T-helper 2 cell treated with Interferon-gamma antibody and Interleukin-4, amounts not matched to agents 5 μg/mL and 100 μg/mL, for 36 hours (primary cell): ENCODE measurements at regions not wholly inside any gene's neighbourhood (a gene's known extent, or its start where the extent isn't known, plus 50 kb on each side); places are given as distances from the start of the nearest gene placed in this dataset.
"Not testable (repeated sequence)": the region's sequence is repeated elsewhere in the genome, so short reads cannot be mapped to it uniquely, and the experiment has no call there.

Experiments
- DNase-seq: peaks from one replicate; pipeline ENCODE4 v3.0.0; 2021; ENCODE audit warnings: low spot score
- H3K27ac Mint-ChIP-seq: one replicate; pipeline ENCODE4 v1.8.0; 2021; ENCODE audit warnings: mild to moderate bottlenecking, mixed read lengths
- H3K27me3 Mint-ChIP-seq: one replicate; pipeline ENCODE4 v1.8.0; 2021; ENCODE audit warnings: low read depth, mixed read lengths
- H3K36me3 Mint-ChIP-seq: one replicate; pipeline ENCODE4 v1.8.0; 2021; ENCODE audit warnings: low read depth, mixed read lengths
- H3K4me1 Mint-ChIP-seq: one replicate; pipeline ENCODE4 v1.8.0; 2021; ENCODE audit warnings: low read depth, mixed read lengths
- H3K4me3 Mint-ChIP-seq: one replicate; pipeline ENCODE4 v1.8.0; 2022; ENCODE audit warnings: mild to moderate bottlenecking, moderate library complexity, mixed read lengths
- H3K9me3 Mint-ChIP-seq: one replicate; pipeline ENCODE4 v1.8.0; 2021; ENCODE audit warnings: mixed read lengths

DNA sequence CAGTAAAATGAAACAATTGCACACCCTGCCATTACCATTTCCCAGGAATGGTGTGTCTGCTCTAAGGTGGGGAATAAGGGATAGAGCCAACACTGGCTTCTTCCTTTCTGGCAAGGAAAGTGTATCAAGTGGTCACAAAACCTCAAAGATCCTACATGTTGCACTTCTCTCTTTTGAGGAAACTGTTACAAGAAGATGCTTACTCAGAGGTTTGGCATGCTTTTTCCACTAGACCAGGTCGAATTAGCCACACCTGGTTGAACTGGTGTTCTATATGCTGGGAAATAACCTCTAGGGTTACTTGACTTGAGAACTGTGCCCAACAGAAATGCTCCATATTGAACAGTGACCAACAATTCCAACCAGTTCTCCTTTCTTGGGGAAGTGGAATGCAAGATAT is 102.9 kb downstream of the LRRN1 start:
- H3K4me3 Mint-ChIP-seq, result no peak overlapping the region
- H3K4me1 Mint-ChIP-seq, result no peaks in the 10 kb centered on the region
- DNase-seq, result no peak
- no peak overlapping the region for H3K27ac Mint-ChIP-seq
- no peaks in the 10 kb centered on the region for H3K36me3 Mint-ChIP-seq
- no peaks in the 10 kb centered on the region for H3K27me3 Mint-ChIP-seq
- H3K9me3 Mint-ChIP-seq, result no peaks in the 10 kb centered on the region

DNA sequence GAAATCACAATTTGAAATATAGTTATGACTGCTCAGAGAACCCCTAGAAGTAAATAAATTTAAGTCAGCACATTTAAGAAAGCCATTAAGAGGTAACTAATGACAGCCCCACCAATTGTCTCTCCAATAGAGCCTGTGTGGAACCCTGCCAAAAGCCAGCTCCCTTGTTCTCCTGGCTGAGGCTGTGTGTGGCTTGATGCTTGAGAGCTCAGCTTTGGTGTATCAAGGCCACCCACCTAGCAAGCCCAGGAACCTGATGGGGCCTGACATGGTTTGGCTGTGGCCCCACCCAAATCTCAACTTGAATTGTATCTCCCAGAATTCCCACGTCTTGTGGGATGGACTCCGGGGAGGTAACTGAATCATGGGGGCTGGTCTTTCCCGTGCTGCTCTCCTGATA is 106.9 kb downstream of the LRRN1 start:
- no peak overlapping the region for H3K27ac Mint-ChIP-seq
- no peaks in the 10 kb centered on the region for H3K36me3 Mint-ChIP-seq

DNA sequence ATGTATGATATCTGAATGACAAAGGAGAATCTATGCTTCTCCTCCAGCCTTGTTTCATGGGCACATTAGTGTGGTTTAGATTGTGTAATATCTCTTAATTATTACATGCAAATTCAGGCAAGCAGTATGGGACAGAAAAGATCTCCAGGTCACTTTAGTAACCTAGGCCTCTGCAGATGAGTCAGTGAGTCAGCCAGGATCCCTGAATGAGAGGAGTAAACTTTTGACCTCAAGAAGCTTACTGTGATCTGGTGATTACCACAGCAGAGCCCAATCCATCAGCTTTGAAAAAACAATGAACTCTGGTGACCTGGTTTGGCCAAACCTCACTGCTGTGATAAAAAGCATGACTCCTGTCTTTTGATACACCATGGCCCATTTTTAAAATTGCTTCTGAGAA is 107.8 kb downstream of the LRRN1 start:
- no peak overlapping the region for H3K27ac Mint-ChIP-seq

More for the DNA sequence above, 106.9 kb downstream of the LRRN1 start:
- H3K27me3 Mint-ChIP-seq, result no peaks in the 10 kb centered on the region
- H3K9me3 Mint-ChIP-seq, result no peaks in the 10 kb centered on the region
- DNase-seq, result no peak
- H3K4me1 Mint-ChIP-seq, result no peaks in the 10 kb centered on the region
- H3K4me3 Mint-ChIP-seq, result no peak overlapping the region

DNA sequence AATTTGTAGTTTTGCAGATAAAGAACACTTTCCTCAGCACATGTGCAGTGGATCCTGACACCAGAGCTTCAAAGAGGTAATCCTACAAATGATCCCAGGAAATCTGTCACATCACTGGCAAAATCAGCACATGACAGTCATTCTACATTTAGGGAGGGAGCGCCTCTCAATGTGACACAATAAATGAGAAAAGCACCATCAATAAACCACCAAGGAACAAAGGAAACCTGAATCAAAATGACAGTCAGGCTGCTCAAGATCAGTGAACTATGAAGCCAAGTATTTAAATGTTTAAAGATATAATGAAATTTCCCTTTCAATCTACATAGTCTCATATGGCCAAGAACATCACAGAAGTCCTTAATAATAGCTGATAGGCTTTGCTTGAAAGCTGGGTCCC is 119.5 kb downstream of the LRRN1 start:
- H3K36me3 Mint-ChIP-seq, result no peaks in the 10 kb centered on the region
- H3K4me3 Mint-ChIP-seq, result no peak overlapping the region
- DNase-seq, result no peak
- no peaks in the 10 kb centered on the region for H3K4me1 Mint-ChIP-seq
- no peak overlapping the region for H3K27ac Mint-ChIP-seq
- H3K9me3 Mint-ChIP-seq, result no peaks in the 10 kb centered on the region
- H3K27me3 Mint-ChIP-seq, result no peaks in the 10 kb centered on the region

More for the DNA sequence above, 107.8 kb downstream of the LRRN1 start:
- Mint-ChIP-seq H3K36me3 (no peaks in the 10 kb centered on the region), H3K27me3 (no peaks in the 10 kb centered on the region), H3K9me3 (no peaks in the 10 kb centered on the region), H3K4me1 (no peaks in the 10 kb centered on the region), H3K4me3 (no peak overlapping the region)
- DNase-seq, result no peak

DNA sequence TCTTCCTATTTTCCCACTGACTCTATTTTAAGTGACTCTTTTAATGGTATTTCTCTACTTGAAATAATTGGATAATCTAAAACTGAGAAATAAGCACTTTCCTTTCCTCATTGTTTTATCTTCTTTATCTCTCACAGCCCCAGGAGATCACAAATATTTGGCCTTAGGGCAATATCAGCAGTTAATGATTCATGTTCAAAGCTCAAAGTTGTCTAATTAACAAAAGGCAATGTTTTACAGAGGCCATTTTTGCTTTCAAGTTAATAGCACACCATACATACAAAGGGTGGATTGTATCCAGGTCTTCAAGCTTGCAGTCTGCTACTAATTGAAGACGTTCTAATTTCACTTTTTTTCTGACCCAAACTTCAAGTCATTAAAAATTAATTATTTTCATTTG is 120.1 kb downstream of the LRRN1 start:
- Mint-ChIP-seq H3K36me3 (no peaks in the 10 kb centered on the region), H3K27ac (no peak overlapping the region), H3K27me3 (no peaks in the 10 kb centered on the region), H3K4me3 (no peak overlapping the region), H3K4me1 (no peaks in the 10 kb centered on the region), H3K9me3 (no peaks in the 10 kb centered on the region)
- no peak for DNase-seq

DNA sequence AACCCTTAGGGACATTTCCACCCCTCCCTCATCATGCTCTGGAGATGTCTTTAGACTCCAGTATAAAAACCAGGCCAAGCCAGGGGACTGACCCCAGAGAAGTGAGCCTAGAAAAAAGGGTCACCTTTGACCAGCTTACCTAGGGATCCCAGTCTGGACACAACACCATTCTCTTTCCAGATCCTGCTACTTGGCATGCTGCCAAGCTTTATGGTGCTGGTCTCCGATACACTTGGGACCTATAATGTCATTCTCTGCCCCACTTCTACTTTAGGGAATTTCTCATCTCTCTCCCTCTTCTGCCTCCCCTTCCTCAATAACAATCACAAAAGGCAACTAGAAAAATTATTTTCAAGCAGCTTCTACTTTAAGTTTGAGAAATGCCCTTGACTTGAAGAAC is 124.4 kb downstream of the LRRN1 start:
- no peak overlapping the region for H3K27ac Mint-ChIP-seq
- no peak for DNase-seq
- no peaks in the 10 kb centered on the region for H3K4me1 Mint-ChIP-seq
- no peaks in the 10 kb centered on the region for H3K9me3 Mint-ChIP-seq
- H3K27me3 Mint-ChIP-seq, result no peaks in the 10 kb centered on the region
- H3K4me3 Mint-ChIP-seq, result no peak overlapping the region
- H3K36me3 Mint-ChIP-seq, result no peaks in the 10 kb centered on the region

DNA sequence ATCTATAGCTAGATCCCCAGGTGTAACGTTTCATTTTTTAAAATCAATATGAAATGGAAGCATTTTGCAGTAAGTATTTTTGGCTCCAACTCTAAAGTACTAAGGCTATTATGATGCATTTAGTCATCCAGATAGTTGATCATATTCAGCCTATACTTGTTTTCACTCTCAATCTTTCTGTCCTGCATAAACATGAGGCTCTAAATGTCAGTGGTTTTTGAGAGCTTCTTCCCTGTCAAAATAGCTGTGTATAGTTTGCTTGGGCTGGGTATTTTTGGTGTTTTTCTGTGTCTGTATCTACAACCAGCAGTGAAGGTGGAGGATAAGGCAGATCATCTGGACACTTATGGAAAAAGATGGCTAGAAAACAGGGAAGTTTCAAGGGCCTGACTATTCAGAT is 128.0 kb downstream of the LRRN1 start:
- no peak overlapping the region for H3K4me3 Mint-ChIP-seq
- DNase-seq, result no peak
- H3K9me3 Mint-ChIP-seq, result no peaks in the 10 kb centered on the region
- H3K27me3 Mint-ChIP-seq, result no peaks in the 10 kb centered on the region
- no peak overlapping the region for H3K27ac Mint-ChIP-seq
- H3K36me3 Mint-ChIP-seq, result no peaks in the 10 kb centered on the region
- no peaks in the 10 kb centered on the region for H3K4me1 Mint-ChIP-seq

DNA sequence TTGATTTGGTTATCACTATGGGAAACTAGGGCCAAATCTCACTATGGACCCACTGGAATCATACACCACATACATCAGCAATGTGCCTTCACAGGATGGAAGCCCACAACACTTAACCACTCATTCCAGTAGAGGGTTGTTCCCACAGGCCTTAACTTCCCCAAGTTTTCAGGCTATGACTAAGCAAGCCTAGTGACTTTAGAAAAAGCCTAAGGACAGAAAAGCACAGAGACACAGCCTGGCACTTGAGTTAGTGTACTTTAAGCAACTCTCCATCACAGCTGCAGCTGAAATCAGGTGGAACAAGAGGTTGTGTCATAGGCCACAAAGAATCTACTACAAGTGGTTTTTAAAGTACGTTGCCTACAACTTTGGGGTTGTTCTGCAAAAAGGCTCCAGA is 128.7 kb downstream of the LRRN1 start:
- no peaks in the 10 kb centered on the region for H3K27me3 Mint-ChIP-seq
- no peaks in the 10 kb centered on the region for H3K9me3 Mint-ChIP-seq
- no peak overlapping the region for H3K27ac Mint-ChIP-seq
- no peaks in the 10 kb centered on the region for H3K4me1 Mint-ChIP-seq
- H3K4me3 Mint-ChIP-seq, result no peak overlapping the region
- DNase-seq, result no peak
- no peaks in the 10 kb centered on the region for H3K36me3 Mint-ChIP-seq

DNA sequence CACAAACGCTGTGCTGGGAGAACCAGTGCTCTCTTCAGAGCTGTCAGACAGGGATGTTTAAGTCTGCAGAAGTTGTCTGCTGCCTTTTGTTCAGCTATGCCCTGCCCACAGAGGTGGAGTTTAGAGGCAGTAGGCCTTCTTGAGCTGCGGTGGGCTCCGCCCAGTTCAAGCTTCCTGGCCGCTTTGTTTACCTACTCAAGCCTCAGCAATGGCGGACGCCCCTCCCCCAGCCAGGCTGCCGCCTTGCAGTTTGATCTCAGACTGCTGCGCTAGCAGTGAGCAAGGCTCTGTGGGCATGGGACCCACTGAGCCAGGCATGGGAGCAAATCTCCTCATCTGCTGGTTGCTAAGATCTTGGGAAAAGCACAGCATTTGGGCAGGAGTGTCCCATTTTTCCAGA is 142.1 kb downstream of the LRRN1 start:
- DNase-seq, H3K27ac Mint-ChIP-seq, H3K9me3 Mint-ChIP-seq, H3K4me3 Mint-ChIP-seq, H3K36me3 Mint-ChIP-seq, H3K27me3 Mint-ChIP-seq, H3K4me1 Mint-ChIP-seq: not testable (repeated sequence)

DNA sequence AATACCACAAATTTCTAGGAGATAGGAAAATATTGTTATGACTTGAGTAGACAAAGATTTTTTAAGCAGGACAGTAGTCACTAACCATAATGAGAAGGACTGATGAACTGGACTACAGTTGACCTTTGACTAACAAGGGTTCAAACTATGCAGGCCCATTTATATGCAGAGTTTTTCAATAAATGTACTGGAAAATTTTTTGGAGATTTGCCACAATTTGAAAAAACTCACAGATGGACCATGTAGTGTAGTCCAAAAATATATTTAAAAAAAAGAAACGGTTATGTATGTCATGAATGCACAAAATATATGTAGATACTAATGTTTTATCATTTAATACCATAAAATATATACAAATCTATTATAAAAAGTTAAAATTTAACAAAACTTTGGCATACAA is 151.8 kb downstream of the LRRN1 start:
- H3K4me3 Mint-ChIP-seq, result no peak overlapping the region

DNA sequence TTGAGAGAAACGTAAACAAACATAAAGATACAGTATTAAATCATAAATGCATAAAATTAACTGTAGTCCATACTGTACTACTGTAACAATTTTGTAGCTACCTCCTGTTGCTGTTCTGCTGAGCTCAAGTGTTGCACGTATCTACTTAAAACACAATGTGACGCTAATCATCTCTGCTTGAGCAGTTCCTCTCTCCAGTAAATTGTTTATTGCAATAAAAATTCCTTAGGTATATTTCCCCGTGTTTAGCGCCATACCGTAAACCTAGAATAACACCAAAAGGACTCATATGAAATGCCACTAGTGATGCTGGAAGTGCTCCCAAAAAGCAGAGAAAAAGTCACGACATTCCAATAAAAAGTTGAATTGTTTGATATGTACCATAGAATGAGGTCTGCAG is 152.3 kb downstream of the LRRN1 start:
- H3K4me3 Mint-ChIP-seq, result no peak overlapping the region
- H3K36me3 Mint-ChIP-seq, result no peaks in the 10 kb centered on the region
- H3K9me3 Mint-ChIP-seq, result no peaks in the 10 kb centered on the region
- H3K4me1 Mint-ChIP-seq, result no peaks in the 10 kb centered on the region
- no peak for DNase-seq
- no peaks in the 10 kb centered on the region for H3K27me3 Mint-ChIP-seq
- H3K27ac Mint-ChIP-seq, result no peak overlapping the region

More for the DNA sequence above, 151.8 kb downstream of the LRRN1 start:
- DNase-seq, result no peak
- Mint-ChIP-seq H3K36me3 (no peaks in the 10 kb centered on the region), H3K27me3 (no peaks in the 10 kb centered on the region), H3K9me3 (no peaks in the 10 kb centered on the region), H3K27ac (no peak overlapping the region), H3K4me1 (no peaks in the 10 kb centered on the region)

DNA sequence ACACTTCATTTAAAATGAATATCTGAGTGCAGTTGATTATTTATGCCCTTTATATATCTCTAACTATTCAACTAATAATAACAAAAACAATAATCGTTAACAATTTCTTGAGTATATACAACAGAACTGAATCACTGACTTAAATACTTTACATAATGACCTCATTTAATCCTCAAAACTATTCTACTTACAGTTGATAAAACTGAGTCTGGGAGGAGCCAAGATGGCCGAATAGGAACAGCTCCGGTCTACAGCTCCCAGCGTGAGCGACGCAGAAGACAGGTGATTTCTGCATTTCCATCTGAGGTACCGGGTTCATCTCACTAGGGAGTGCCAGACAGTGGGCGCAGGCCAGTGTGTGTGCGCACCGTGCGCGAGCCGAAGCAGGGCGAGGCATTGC is 163.6 kb downstream of the LRRN1 start:
- not testable (repeated sequence) for H3K4me1 Mint-ChIP-seq, H3K36me3 Mint-ChIP-seq, H3K4me3 Mint-ChIP-seq, DNase-seq, H3K27me3 Mint-ChIP-seq, H3K27ac Mint-ChIP-seq, H3K9me3 Mint-ChIP-seq

DNA sequence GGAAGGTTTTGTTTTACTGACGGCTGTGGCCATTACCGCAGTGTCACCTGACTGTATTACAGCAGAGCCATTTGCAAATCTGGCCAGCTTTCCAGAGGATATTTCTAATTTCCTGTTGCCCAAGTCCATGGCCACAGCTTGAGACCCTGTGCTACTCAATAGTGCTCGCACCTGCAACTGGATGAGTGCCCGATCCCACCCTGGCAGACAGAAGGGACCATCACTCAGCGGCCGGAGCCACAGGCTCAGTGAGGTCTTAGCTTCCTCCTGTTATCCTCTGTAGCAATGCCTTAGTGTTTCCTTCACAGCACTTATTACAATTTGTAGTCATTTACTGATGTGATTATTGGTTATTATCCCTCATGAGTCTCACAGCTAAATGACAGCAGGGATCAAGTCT is 184.8 kb downstream of the LRRN1 start:
- Mint-ChIP-seq H3K27ac (no peak overlapping the region), H3K4me3 (no peak overlapping the region), H3K27me3 (no peaks in the 10 kb centered on the region), H3K9me3 (no peaks in the 10 kb centered on the region), H3K4me1 (no peaks in the 10 kb centered on the region), H3K36me3 (no peaks in the 10 kb centered on the region)
- DNase-seq, result no peak

DNA sequence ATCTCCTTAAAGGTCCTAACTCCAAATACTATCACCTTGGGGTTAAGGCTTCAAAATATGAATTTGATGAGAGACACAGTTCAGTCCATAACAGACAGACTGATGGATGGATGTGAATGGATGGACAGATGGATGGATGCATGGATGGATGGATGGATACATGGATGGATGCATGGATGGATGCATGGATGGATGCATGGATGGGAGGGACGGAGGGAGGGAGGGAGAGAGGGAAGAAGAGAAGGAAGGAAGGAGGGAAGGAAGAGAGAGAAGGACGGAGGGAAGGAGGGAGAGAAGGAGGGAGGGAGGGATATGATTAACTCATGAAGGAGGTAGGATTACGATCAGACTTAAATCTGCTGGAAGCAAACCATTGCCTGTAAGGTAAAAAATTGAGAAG is 192.4 kb downstream of the LRRN1 start:
- no peak for DNase-seq
- Mint-ChIP-seq H3K9me3 (no peaks in the 10 kb centered on the region), H3K4me1 (no peaks in the 10 kb centered on the region), H3K27ac (no peak overlapping the region), H3K27me3 (no peaks in the 10 kb centered on the region), H3K4me3 (no peak overlapping the region), H3K36me3 (no peaks in the 10 kb centered on the region)

DNA sequence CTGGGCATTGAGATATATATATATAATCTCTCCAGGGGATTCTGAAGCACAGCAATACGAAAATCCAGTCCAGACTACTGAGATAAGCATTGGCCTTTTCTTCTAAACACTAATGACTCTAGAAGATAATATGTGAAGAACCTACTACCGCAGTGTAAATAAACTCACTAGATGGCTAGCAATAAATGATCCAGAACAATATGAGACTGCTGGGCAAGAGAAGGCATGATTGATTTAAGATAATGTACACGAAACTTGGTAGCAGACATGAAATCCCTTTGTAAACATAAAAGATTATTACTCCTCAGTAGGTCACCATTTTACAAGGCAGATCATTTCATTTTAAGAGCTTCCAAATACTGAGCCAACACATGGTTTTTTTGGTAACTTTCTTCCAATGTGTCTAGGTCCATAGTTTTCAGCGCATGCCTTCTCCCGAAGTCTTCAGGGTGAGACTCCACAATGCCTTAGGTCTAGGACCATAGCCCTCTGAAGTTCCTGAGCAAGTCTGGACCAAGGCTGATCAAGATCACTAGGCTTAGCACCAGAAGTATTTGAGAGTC is 193.2 kb downstream of the LRRN1 start:
- H3K9me3 Mint-ChIP-seq, result no peaks in the 10 kb centered on the region
- H3K27ac Mint-ChIP-seq, result no peak overlapping the region

More for the DNA sequence above, 193.2 kb downstream of the LRRN1 start:
- H3K36me3 Mint-ChIP-seq, result no peaks in the 10 kb centered on the region
- DNase-seq, result no peak
- H3K4me3 Mint-ChIP-seq, result no peak overlapping the region
- no peaks in the 10 kb centered on the region for H3K4me1 Mint-ChIP-seq
- no peaks in the 10 kb centered on the region for H3K27me3 Mint-ChIP-seq
